GM18520 (cell line): ENCODE measurements at regions not wholly inside any gene's neighbourhood (a gene's known extent, or its start where the extent isn't known, plus 50 kb on each side); places are given as distances from the start of the nearest gene placed in this dataset.
"Not testable (repeated sequence)": the region's sequence is repeated elsewhere in the genome, so short reads cannot be mapped to it uniquely, and the experiment has no call there.

ENCODE experiments used
- ATAC-seq: cut with Tn5 transposase; IDR thresholded peaks from one replicate; pipeline ENCODE4 v1.9.1; 2021; ENCODE audit not compliant: unreplicated experiment

DNA sequence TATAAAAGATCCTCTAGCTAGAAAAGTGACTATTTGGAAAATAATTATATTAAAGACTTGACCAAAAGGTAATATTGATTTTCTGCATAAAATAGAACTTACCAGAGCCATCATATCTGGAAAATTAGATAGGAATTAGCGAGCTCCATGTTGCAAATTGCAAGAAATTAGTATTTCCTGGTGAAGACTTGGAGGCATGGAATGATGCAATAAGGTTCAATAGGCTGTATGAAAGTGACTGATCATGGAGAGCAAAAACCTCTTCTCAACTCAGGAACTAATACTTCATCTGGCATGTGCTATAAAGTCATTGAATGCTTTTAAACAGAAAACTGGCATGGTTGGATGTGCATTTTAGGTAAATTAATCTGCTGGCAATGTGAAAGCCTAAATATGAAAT lies 66.3 kb upstream of the UFM1 start:
- ATAC-seq = no peak

DNA sequence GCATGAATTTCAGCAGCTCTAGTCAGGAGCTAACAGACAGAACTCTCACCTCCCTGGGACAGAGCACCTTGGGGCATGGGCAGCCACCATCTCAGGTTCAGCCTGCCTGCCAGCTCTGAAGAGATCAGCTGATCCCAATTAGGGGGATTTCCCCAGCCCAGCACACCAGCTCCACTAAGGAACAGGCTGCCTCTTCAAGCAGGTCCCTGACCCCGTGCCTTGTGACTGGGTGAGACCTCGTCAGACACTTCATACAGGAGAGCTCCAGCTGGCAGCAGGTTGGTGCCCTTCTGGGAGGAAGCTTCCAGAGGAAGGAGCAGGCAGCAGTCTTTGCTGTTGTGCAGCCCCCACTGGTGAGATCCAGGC lies 84.5 kb upstream of the UFM1 start:
- ATAC-seq = no peak

DNA sequence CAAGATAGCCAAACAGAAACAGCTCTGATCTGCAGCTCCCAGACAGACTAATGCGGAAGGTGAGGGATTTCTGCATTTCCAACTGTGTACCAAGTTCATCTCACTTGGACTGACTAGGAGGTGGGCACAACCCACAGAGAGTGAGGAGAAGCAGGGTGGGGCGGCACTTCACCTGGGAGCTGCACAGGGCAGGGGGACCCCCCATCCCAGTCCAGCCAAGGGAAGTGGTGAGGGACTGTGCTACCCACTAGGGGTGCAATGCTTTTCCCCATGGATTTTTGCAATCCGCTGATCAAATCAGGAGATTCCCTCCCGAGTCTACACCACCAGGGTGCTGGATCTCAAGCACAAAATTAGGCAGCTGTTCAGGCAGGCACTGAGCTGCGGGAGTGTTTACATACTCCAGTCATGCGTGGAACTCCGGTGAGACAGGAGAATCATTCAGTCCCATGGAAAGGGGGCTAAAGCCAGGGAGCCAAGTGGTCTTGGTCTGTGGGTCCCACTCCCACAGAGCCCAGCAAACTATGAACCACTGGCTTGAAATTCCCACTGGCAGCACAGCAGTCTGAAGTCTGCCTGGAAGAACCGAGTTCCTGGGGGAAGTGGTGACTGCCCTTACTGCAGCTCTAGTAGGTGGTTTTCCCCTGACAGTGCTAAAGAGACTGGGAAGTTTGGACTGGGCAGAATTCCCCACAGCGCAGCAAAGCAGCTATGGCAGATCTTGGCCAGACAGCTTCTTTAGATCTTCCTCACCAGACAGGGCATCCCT lies 85.1 kb upstream of the UFM1 start:
- ATAC-seq = no peak

DNA sequence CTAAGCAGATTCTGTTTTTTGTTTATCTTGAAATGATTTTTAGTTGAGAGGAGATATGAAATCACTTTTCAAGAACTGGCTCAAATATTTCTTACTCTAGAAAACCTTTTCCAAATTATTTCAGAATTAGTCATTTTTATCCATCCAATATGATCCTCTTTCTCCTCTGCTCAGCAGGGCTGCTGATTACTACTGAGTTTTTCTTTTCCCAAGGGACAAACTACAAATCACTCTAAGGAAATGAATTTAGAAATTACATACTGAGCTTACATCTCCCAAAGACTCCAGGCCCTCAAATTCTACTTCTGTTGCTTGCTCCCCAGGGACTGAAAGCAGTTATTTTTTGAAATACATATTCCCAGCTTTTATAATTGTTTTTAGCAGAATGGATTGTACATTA lies 87.4 kb upstream of the UFM1 start:
- no peak for ATAC-seq

DNA sequence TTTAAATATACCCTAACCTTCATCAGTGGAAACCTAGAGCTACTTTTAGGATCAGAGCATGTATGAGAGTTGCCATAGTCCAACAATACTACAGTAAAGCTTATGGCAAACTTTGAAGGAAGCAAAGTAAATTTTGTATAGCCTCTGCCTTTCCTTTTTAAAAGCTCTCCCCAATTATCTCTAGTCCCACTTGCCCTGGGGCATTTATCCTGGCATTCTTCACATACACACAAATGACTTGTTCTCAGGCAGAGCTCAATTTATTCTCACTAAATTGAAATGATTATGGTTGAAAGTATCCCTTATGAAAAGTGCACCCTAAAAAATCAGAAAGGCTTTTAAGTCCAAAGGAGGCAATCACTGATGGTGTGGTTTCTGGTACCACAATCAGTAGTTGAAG lies 94.1 kb upstream of the UFM1 start:
- ATAC-seq = no peak

DNA sequence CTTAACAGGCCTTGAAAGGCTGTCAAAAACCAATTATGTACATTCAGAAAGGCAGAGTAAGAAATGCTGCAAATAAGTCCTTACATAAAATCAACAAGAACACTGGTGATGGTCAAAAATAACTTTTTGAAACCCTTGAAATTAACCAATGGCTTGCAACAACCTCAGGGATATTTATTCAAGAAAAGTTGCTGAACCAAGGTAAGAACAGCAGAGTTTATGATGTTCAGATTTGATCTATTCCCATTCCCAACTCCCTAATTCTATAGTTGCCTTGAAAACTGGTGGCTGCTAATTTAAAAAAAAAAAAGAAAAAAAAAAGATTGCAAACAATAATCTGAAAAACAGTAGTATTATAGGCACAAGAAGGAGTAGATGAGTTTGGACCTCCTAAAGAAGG lies 109.8 kb upstream of the UFM1 start:
- ATAC-seq = no peak

DNA sequence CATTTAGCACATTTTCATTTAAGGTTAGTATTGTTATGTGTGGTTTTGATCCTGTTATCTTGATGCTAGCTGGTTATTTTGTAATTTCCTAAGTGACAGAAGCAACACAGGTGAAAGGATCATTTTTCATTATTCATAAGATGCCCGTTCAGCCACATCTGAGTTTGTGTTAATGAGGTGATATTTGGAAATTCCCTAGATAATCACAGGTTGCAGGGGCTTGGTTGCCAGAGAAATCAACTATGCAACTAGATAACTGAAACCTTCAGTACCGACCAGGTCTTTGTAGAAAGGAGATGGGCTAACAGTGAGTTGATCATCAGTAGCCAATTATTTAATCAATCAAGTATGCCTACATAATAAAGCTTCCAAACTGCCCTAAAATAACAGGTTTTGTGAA lies 121.3 kb upstream of the UFM1 start:
- no peak for ATAC-seq

DNA sequence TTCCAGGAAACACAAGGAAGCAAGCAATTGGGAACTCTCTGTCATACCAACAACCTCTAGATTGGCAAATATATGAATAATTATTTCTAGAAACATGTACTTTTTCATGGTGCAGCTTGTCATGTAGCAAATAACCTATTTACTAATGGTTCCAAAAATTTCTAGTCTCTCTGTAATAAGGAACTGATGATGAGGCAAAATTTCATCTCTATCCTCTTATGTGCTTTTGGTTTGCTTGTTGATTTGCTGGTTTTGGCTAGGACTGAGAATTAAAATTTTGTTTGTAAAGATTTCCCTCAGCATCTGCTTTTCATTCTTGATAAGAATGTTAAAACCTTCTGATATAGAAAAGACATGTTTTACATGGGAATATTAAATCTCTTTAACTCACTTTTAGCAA lies 123.2 kb upstream of the UFM1 start:
- ATAC-seq = no peak

DNA sequence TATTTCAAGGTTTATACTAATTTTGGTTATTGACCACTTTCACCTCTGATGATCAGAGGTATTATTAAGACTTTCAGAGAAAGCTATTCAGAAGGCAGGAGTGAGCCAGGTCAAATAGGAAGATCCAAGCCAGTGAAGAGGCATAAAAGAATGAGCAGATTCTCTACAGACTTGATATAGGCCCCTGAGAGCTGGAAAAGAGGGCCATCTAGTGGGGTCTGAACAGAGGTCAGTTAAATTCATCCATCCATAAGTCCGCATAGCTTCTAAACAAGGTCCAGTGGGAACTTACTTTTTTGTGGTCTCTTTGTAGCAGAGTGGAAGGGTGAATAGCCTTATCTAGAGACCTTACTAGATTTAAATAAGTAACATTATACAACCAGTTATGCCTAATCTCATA lies 126.6 kb upstream of the UFM1 start:
- no peak for ATAC-seq

DNA sequence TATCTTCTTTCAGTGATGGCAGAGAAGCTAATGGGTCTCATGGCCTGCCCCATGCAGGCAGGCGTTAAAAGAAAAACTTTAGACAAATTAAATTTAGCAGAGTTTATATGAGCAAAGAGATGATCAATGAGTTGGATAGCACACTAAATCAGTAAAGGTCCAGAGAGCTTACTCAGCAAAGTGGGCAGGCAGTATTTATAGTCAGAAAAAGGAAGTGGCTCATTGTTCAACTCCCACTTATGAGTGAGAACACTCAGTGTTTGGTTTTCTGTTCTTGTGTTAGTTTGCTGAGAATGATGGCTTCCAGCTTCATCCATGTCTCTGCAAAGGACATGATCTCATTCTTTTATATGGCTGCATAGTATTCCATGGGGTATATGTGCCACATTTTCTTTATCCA lies 128.5 kb upstream of the UFM1 start:
- ATAC-seq = not testable (repeated sequence)

DNA sequence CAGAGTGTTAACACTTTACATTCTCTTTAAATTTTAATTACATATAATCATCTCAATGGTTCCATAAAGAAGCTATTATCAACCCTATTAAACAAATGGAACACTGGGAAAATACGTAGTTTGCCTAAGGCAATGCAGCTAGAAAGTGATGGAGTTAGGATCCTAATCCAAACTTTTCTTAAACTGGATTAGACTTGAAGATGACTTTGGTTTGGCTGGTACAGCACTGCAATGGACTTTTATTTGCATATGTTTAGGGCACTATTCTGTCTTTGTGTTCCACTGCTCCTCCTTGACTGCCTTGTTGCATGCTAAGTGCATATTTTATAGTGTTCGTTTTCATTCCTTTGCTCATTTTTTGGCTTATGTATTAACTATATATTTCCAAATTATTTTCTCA lies 133.5 kb upstream of the UFM1 start:
- no peak for ATAC-seq

DNA sequence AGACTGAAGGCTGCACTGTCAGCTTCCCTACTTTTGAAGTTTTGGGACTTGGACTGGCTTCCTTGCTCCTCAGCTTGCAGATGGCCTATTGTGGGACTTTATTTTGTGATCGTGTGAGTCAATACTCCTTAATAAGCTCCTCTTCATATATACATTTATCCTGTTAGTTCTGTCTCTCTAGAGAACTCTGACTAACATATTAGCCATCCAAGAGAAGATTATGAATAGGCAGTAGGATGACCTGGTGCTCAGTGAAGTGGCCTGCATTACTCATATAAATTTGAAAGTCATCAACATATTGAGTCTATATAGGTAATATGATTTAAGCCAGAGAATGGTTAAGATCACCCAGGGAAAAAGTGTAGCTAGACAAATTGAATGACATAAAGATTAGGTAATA lies 136.3 kb upstream of the UFM1 start:
- no peak for ATAC-seq

DNA sequence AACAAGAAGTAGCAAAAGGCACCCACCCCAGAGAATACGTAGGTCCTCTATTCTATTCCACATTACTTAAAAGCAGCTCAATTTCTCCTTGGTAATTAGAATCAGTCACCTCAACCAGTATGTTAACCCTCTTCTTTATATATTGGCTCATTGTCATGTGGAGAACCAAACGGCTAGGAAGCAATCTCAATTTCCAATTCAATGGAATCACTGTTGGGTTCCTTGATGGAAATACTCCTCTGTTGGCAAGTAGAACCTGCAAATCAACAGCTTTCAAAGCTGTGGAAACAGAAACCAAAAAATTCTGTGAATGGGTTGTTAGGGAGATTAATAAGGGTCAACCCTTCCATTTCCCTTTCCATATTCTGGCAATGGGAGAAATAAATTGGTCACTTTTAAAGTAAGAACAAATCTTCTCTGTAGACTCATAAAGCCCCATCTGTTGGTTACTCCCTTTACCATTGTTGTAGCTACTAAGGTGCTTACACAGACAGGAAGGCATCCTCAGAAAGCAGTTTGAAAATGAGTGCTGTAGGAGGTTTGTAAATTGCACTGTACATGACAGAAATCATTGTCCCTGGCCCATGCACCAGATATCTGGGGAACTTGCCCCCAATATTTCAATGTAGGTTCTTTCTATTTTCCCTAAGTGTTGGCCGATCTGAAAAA lies 138.6 kb upstream of the UFM1 start:
- no peak for ATAC-seq

DNA sequence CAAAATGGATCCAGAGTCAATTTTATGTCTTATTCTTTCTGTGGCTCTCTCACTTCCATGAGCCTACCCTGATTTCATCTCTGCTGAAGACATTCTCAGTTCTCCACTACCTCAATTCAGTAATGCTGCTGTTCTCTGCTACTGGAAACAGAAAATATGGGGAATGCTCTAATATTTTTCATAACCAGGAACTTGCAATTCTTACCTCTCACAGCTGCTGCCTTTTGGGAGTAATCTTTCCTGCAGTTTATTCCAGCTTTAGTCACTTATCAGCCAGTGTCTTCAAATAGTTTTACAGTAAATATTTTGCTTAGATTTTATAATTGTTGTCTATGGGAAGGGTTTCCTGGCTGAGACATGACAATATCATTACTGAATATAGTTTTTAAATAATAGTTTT lies 145.1 kb upstream of the UFM1 start:
- ATAC-seq = no peak

DNA sequence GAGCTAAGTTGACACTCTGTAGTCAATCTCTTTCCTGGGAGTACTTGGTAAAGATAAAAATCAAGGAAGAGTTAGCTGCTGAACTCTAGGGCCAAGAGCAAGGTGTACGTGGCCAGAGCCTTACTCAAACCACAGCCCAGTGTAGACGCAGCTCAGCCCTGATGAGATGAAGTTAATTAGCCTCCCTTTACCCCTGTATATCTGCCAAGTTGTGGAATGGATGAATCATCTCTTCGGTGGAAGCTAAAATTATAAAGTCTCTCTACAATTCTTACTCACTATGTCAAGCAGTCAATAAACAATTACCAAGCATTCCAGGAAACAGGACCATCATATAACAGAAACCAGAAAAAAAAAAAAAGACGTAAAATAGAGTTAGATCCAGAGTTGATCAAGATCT lies 146.9 kb upstream of the UFM1 start:
- ATAC-seq = no peak

DNA sequence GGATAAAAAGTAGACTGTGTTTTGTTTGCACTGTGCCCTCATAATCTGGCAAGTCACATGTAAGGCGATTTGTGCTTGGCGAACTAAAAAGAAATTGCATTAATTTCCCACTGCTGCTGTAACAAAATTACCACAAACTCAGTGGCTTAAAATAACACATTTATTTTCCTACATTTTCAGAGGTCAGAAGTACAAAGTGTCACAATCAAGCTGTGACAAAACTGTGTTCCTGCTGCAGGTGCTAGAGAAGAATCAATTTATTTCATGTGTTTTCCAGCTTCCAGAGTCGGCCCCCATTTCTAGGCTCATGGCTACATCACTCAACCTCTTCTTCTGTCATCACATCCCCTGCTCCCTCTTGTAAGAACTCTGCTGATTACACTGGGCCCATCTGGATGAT lies 158.6 kb upstream of the UFM1 start:
- ATAC-seq = no peak

DNA sequence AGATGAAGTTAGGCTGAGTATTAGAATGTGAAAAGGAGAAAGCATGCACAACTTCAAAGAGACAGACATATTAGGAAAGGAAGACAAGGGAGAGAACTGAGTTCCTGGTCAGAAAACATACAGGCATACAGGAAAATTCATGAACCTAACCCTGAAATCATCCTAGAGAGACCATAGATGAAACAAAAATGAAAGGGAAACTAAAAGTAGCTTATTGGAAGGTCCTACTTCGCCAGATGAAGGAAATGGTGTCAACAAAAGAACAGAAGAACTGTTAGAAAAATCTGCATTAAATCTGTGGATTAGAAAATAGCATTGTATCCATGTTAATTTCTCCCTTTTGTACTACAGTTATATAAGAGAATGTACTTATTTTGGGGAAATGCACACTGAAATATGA lies 169.0 kb upstream of the UFM1 start:
- peak; percentile 44 for ATAC-seq

DNA sequence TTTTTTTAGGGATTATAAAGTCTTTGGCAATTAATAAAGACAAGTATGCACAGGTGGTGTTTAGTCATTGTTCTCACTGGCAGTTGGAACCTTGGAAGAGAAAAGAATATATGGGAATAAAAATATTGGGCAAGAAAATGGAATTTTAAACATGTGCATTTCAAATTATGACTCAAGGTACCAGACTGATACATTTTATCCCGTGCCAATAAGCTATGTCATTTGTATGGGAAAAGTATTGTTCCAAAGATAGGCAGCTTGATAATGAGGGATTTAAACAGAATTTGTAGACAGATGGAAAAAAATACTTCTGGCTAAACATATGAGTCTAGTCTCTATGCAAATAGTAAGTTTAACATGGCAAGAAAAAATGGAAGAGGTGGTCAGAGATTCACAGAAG lies 169.5 kb upstream of the UFM1 start:
- no peak for ATAC-seq

DNA sequence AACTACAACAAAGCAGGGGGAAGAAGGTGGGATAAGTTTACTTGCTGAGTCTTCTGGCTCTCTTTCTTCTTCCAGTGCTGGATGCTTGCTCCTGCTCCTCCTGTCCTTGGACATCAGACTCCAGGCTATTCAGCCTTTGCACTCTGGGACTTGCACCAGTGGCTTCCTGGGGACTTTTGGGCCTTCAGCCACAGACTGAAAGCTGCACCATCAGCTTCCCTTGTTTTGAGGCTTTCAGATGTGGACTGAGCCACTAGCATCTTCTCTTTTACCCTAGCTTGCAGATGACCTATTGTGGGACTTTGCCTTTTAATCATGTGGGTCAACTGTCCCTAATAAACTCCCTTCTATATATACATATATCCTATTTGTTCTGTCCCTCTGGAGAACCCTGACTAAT lies 173.0 kb upstream of the UFM1 start:
- ATAC-seq = no peak

DNA sequence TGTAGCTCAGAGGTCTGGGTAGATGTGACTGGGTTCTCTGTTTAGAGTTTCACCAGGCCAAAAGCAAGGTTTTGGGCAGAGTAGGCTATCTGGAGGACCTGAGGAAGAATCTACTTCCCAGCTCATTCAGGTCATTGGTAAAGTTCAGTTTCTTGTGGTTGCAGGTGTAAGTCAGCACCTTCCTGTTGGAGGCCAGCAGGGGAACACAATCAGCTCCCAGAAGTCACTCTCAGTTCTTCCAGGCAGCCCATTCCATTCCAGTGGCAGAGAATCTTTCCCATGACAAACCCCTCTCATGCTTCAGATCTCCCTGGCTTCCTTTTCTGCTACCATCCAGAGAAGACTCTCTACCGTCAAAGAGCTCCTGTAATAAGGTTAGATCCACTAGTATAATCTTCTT lies 176.2 kb upstream of the UFM1 start:
- no peak for ATAC-seq

DNA sequence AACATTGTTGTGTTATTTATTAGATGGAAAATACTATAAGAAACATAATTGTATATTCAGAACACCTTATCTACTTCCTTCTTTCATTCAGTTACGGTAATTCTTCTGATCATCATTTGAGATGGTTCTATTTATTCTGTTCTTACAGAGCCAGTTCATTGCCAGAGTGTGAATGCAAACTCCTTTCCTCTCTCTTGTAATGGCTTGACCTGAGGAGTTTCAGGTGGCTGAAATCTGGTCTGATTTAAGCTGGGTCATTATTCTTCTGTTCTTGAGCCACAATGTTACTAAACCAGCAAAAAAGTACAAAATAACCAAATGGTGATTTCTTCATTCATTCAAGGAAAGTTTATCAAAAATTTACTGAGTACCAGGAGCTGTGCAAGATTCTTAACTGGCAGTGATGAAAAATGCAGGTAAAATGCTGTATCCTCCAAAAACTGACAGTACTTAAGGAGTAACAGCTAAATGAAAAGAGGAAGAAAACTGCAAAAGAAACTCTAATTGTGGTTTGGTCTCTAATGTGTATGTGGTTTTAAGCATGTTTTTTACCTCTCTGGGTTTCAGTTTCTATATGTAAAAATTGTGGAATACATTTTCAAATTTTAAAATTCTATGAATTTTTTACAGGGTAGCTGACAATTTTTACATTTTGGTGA lies 182.4 kb upstream of the UFM1 start:
- peak; percentile 95 for ATAC-seq

DNA sequence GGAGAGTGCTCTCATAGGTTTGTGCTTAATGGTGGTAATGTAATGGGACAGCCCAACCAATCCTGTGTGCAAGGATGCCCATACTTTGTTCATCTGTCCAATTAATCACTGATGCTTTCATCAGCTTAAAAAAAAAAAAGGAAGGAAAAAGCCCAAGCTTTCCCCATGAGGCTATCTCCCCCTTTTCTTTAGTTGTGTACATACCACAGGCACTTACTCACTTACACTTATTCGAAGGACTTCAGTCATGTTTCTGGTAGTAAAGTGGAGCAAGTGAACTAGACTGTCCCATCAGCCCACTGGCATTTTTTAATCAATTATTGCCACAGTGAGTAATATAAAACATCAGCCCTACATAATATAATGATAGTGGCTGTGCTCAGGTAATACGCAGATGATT lies 183.5 kb upstream of the UFM1 start:
- ATAC-seq = no peak

DNA sequence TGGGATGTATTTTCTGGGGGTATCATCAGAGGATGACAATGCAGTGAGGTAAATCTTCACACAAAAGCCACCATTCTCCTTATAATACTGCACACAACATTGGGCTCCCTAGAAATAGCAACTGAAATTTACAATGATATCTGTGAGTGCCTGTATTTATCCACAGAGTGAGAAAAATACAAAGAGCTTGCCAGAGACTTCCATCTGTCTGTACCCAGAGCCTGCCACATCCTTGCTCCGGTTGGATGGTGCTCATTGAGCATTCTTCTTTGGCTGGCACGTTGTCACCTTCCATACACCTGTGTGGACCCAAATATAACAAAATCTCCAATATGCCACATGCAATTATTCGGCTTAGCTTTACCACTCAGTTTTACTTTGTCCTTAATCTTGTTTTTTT lies 189.5 kb upstream of the UFM1 start:
- ATAC-seq = no peak
